ENCODE measurements at regions not wholly inside any gene's neighbourhood (a gene's known extent, or its start where the extent isn't known, plus 50 kb on each side); places are given as distances from the start of the nearest gene placed in this dataset.

DNA sequence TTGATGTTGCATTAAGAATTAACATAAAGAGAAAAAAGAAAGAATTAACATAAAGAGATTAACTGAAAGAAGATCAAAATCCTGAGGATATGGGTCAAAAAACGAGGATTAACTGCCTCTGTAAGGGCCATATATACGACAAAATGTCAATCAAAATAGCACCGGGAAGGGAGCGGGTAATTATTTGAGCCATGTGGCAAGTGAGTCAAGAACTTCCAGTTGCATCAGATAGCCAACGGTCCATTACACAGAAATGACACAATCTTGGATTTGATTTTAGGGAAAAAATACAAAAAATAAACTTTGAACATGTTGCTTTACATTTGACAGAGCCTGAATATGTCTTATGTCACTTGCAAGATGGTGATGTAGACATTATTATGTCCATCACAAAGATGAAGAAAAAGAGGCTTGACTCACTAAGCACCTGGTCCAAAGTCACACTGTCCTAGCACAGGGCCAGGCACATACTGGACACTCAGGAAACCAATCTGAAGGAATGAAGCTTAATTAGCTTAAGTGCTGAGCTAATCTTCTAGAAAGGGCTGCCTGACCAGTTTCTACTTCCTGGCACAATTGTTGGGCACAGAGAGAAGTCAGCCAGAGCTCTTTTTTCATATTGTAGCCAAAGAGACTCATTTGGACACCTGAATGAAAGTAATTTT, 273.2 kb upstream of the PAPPA start:
- TF ChIP-seq, protein P1, sequence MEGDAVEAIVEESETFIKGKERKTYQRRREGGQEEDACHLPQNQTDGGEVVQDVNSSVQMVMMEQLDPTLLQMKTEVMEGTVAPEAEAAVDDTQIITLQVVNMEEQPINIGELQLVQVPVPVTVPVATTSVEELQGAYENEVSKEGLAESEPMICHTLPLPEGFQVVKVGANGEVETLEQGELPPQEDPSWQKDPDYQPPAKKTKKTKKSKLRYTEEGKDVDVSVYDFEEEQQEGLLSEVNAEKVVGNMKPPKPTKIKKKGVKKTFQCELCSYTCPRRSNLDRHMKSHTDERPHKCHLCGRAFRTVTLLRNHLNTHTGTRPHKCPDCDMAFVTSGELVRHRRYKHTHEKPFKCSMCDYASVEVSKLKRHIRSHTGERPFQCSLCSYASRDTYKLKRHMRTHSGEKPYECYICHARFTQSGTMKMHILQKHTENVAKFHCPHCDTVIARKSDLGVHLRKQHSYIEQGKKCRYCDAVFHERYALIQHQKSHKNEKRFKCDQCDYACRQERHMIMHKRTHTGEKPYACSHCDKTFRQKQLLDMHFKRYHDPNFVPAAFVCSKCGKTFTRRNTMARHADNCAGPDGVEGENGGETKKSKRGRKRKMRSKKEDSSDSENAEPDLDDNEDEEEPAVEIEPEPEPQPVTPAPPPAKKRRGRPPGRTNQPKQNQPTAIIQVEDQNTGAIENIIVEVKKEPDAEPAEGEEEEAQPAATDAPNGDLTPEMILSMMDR (IDR thresholded peaks at IDR 0.05; ENCODE audit: poor library complexity): no peak
- no peak for TF ChIP-seq EZH2 (IDR thresholded peaks at IDR 0.05; ENCODE audit: borderline replicate concordance)
